GM23248 (cell line): ENCODE measurements at regions not wholly inside any gene's neighbourhood (a gene's known extent, or its start where the extent isn't known, plus 50 kb on each side); places are given as distances from the start of the nearest gene placed in this dataset.

Experiments used
- DNase-seq: peaks from one replicate; pipeline ENCODE4 v3.0.0-alpha.2; 2015
- H2AFZ ChIP-seq: fragments of 200-600 bp; sonication (generic); 2 replicates; pipeline ENCODE4 v1.6.1; 2016; ENCODE audit warnings: antibody characterized with exemption
- H3F3A ChIP-seq: fragments of 200-600 bp; sonication (generic); 2 replicates; pipeline ENCODE4 v1.6.1; 2016; ENCODE audit warnings: mild to moderate bottlenecking, antibody characterized with exemption, mixed run types; ENCODE audit not compliant: insufficient read depth
- H3K27ac ChIP-seq: fragments of 200-600 bp; sonication (generic); 2 replicates; pipeline ENCODE4 v1.5.1; 2016; ENCODE audit warnings: mild to moderate bottlenecking
- H3K27me3 ChIP-seq: fragments of 200-600 bp; sonication (generic); replicated peaks from 2 replicates; pipeline ENCODE4 v1.6.1; 2016; ENCODE audit warnings: mild to moderate bottlenecking; ENCODE audit not compliant: insufficient read depth
- H3K36me3 ChIP-seq: fragments of 200-600 bp; sonication (generic); 2 replicates; pipeline ENCODE4 v1.6.1; 2016; ENCODE audit warnings: low read depth, mild to moderate bottlenecking
- H3K4me1 ChIP-seq: fragments of 200-600 bp; sonication (generic); 2 replicates; pipeline ENCODE4 v1.6.1; 2016; ENCODE audit warnings: mild to moderate bottlenecking; ENCODE audit not compliant: insufficient read depth
- H3K4me2 ChIP-seq: fragments of 200-600 bp; sonication (generic); one replicate; pipeline ENCODE4 v1.6.1; 2016; ENCODE audit warnings: mild to moderate bottlenecking; ENCODE audit not compliant: unreplicated experiment
- H3K4me3 ChIP-seq: fragments of 200-600 bp; sonication (generic); 2 replicates; pipeline ENCODE4 v1.5.1; 2016; ENCODE audit warnings: mild to moderate bottlenecking
- H3K79me2 ChIP-seq: fragments of 200-600 bp; sonication (generic); 2 replicates; pipeline ENCODE4 v1.6.1; 2016; ENCODE audit warnings: mild to moderate bottlenecking; ENCODE audit not compliant: insufficient read depth
- H3K9ac ChIP-seq: fragments of 200-600 bp; sonication (generic); 2 replicates; pipeline ENCODE4 v1.6.1; 2016; ENCODE audit warnings: mild to moderate bottlenecking
- H3K9me2 ChIP-seq: fragments of 200-600 bp; sonication (generic); 2 replicates; pipeline ENCODE4 v1.6.1; 2016; ENCODE audit warnings: mixed run types, mild to moderate bottlenecking, moderate library complexity; ENCODE audit not compliant: insufficient read depth
- H3K9me3 ChIP-seq: fragments of 200-600 bp; sonication (generic); one replicate; pipeline ENCODE4 v1.6.1; 2017; ENCODE audit warnings: low read depth
- H4K20me1 ChIP-seq: fragments of 200-600 bp; sonication (generic); 2 replicates; pipeline ENCODE4 v1.6.0; 2016; ENCODE audit not compliant: insufficient read depth
- EZH2 ChIP-seq: fragments of 200-600 bp; sonication (generic); IDR thresholded peaks from 2 replicates; pipeline ENCODE4 v1.6.1; 2018; ENCODE audit warnings: antibody characterized with exemption, mild to moderate bottlenecking; ENCODE audit not compliant: insufficient read depth, poor library complexity, severe bottlenecking
- EZH2phosphoT487 ChIP-seq: fragments of 200-600 bp; sonication (generic); IDR thresholded peaks from 2 replicates; pipeline ENCODE4 v1.6.1; 2018; ENCODE audit warnings: antibody characterized with exemption, moderate library complexity, mild to moderate bottlenecking, low read depth; ENCODE audit not compliant: insufficient read depth
- WGBS, 2 experiments: methylation state at CpG; one replicate each; pipeline ENCODE4 v1.1.6; 2015 to 2017; ENCODE audit warnings: low lambda C conversion rate in 2 of 2, low coverage in 1 of 2; ENCODE audit errors: missing lambda C conversion rate in 2 of 2; 5-methylcytosine and 5-hydroxymethylcytosine counted together
- in situ Hi-C: fragments of 300-500 bp; cut with MboI; formaldehyde crosslinking; loops from 2 replicates; pipeline ENCODE4 v1.15.0; 2020

DNA sequence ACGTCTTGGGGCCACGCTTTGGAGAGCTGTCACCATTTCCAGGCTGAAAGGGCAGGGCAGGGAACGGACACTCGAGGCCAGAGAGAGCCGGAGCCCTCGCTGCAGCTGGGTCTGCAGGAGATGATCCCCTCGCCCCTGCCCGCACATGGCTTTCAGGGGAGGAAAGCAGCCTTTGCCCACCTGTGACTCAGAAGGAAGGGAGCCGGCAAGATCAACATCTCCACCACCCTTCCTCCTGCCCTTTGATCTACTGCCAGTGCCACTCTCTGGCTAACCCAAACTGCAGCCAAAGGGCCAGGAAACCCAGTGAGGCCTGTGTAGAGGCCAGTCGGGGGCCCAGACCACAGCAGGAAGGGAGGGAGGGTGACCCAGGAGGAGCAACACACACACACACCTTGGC is 137.1 kb upstream of the ERCC6L2 start:
- Histone ChIP-seq H3K9ac (no peak overlapping the region), H3K27me3 (peaks cover 6% of the 10 kb centered on the region; the same call in 1 of the 2 replicates), H3K27ac (no peak overlapping the region), H3F3A (no peaks in the 10 kb centered on the region), H3K4me3 (no peak overlapping the region), H2AFZ (no peak overlapping the region), H3K36me3 (no peaks in the 10 kb centered on the region), H3K9me2 (no peaks in the 10 kb centered on the region), H3K4me1 (no peaks in the 10 kb centered on the region), H4K20me1 (no peaks in the 10 kb centered on the region), H3K9me3 (no peaks in the 10 kb centered on the region), H3K79me2 (no peaks in the 10 kb centered on the region), H3K4me2 (no peak overlapping the region)
- TF ChIP-seq EZH2phosphoT487: no peak
- no peak for TF ChIP-seq EZH2
- DNase-seq: no peak
- 67 to 73% methylated on average over 9 to 10 of the region's 10 CpGs for WGBS, 2 experiments
- in situ Hi-C loops: loop anchor here (25.0 kb wide), 1 partner anchor 474 kb away; no protein-coding TSS in a partner anchor

DNA sequence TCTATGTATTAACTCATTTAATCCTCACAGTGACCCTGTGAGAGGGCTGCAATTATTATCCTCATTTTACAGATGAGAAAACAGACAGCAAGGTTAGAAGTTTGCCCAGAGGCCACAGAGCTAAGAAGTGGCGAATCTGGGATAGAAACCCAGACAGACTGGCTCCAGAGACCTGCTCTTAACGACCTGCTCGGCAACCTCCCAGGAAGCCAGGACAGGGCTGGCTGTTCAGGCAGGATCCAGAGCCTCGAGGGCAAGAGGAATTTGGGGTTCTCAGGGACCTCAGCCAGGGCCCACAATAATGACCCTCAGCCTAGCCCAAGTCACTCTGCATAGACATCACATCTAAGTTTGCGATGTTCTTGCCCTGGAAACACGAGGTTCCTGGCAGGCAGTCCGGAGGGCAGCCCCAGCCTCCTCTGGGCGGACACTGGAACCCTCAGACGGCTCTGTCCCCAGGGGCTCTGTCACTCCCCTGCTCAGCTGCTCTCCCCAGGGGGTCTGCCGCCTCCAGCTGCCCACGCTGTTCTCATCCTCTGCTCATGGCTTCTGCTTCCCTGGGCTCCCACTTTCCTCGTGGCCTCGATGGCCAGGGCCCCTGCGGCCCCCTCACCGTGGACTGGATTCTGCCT is 138.5 kb upstream of the ERCC6L2 start:
- Histone ChIP-seq H2AFZ (no peak overlapping the region), H3F3A (no peaks in the 10 kb centered on the region), H3K79me2 (no peaks in the 10 kb centered on the region), H3K4me1 (no peaks in the 10 kb centered on the region), H3K27ac (no peak overlapping the region), H3K9me2 (no peaks in the 10 kb centered on the region), H3K36me3 (no peaks in the 10 kb centered on the region), H3K9ac (no peak overlapping the region), H3K4me2 (no peak overlapping the region), H3K27me3 (peaks cover 9% of the 10 kb centered on the region; the same call in 1 of the 2 replicates), H4K20me1 (no peaks in the 10 kb centered on the region), H3K9me3 (no peaks in the 10 kb centered on the region), H3K4me3 (no peak overlapping the region)
- in situ Hi-C loops: loop anchor here (25.0 kb wide), 1 partner anchor 475 kb away; no protein-coding TSS in a partner anchor
- no peak for DNase-seq
- WGBS, 2 experiments: 65% methylated on average over 14 to 15 of the region's 15 CpGs
- TF ChIP-seq EZH2 (no peak), EZH2phosphoT487 (no peak)

DNA sequence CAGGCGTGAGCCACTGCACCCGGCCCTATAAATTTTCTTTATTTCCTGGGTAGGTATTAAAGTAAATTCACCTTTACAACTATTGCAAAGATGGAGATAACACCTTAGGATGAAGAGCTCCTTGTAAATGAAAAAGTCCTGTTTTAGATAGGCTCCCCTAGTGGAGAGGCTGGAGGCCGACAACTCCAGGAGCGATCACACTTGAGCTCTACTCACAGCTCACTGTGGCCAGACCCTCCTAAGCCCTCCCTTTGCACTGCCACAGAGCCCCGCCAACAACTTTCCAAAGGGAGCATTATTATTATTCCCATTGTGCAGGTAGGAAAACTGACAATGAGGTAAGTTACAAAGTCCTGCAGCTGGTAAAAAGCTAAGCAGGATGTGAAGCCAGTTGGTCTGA is 139.1 kb upstream of the ERCC6L2 start:
- Histone ChIP-seq H2AFZ (no peak overlapping the region), H3K9me2 (no peaks in the 10 kb centered on the region), H3K79me2 (no peaks in the 10 kb centered on the region), H4K20me1 (no peaks in the 10 kb centered on the region), H3K9ac (no peak overlapping the region), H3K4me2 (no peak overlapping the region), H3K4me1 (no peaks in the 10 kb centered on the region), H3K27ac (no peak overlapping the region), H3K36me3 (no peaks in the 10 kb centered on the region), H3K4me3 (no peak overlapping the region), H3F3A (no peaks in the 10 kb centered on the region), H3K9me3 (no peaks in the 10 kb centered on the region), H3K27me3 (peaks cover 9% of the 10 kb centered on the region; the same call in 1 of the 2 replicates)
- in situ Hi-C loops: loop anchor here (25.0 kb wide), 1 partner anchor 476 kb away; no protein-coding TSS in a partner anchor
- WGBS, 2 experiments: 75 to 84% methylated on average over 5 of the region's 5 CpGs
- no peak for TF ChIP-seq EZH2phosphoT487
- peak; percentile 17 for DNase-seq

DNA sequence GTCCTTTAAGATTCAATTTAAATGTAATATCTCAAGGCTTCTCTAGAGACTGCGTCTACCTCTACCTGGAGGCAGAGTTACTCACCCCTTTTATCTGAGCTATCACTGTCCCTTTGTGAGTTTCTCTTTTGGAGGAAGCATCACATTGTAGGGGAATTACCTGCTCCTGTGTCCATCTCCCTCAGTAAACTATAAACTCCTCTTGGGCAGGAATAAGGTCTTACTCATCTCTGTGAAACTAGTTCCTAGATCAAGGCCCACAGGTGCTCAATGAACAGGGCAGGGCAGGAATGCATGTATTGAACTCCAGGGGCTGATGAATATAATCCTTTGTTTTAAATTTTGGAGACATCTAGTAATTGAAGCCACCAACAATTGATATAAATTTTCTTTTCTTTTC is 139.8 kb upstream of the ERCC6L2 start:
- no peak overlapping the region for H3K27ac ChIP-seq
- 67 to 85% methylated on average over 1 of the region's 1 CpG for WGBS, 2 experiments
- H3K4me2 ChIP-seq: no peak overlapping the region
- TF ChIP-seq EZH2: no peak
- TF ChIP-seq EZH2phosphoT487: no peak
- peaks cover 9% of the 10 kb centered on the region; the same call in 1 of the 2 replicates for H3K27me3 ChIP-seq
- H4K20me1 ChIP-seq: no peaks in the 10 kb centered on the region
- no peak for DNase-seq
- no peaks in the 10 kb centered on the region for H3K9me2 ChIP-seq
- H3K4me3 ChIP-seq: no peak overlapping the region
- no peaks in the 10 kb centered on the region for H3K36me3 ChIP-seq
- H2AFZ ChIP-seq: no peak overlapping the region
- in situ Hi-C loops: loop anchor here (25.0 kb wide), 1 partner anchor 477 kb away; no protein-coding TSS in a partner anchor
- no peak overlapping the region for H3K9ac ChIP-seq
- no peaks in the 10 kb centered on the region for H3K4me1 ChIP-seq
- no peaks in the 10 kb centered on the region for H3F3A ChIP-seq
- H3K79me2 ChIP-seq: no peaks in the 10 kb centered on the region
- H3K9me3 ChIP-seq: no peaks in the 10 kb centered on the region
